ENCODE measurements at regions not wholly inside any gene's neighbourhood (a gene's known extent, or its start where the extent isn't known, plus 50 kb on each side); places are given as distances from the start of the nearest gene placed in this dataset.
A peak's percentile ranks its signal among the peaks of the same experiment; 100 is the strongest.

GRCh38 chr9:107874591-107875369 is 385.2 kb upstream of the KLF4 start:
- no peak for DNase-seq (ENCODE audit: low spot score)

- DNase-seq (ENCODE audit: low spot score), result no peak
Observed at GRCh38 chr9:107874137-107874536, 384.6 kb upstream of the KLF4 start.

- no peak for DNase-seq (ENCODE audit: low spot score)
Observed at GRCh38 chr9:107872457-107873192, 383.1 kb upstream of the KLF4 start.

- DNase-seq (ENCODE audit: low spot score), result no peak
Observed at GRCh38 chr9:107870927-107871680, 381.5 kb upstream of the KLF4 start.

GRCh38 chr9:107870221-107870620 is 380.7 kb upstream of the KLF4 start:
- no peak for DNase-seq (ENCODE audit: low spot score)

- no peak for DNase-seq (ENCODE audit: low spot score)
Observed at GRCh38 chr9:107869111-107869510, 379.5 kb upstream of the KLF4 start.

GRCh38 chr9:107868186-107868585 is 378.6 kb upstream of the KLF4 start:
- no peak for DNase-seq (ENCODE audit: low spot score)

GRCh38 chr9:107867738-107868137 is 378.2 kb upstream of the KLF4 start:
- no peak for DNase-seq (ENCODE audit: low spot score)

- no peak for DNase-seq (ENCODE audit: low spot score)
Observed at GRCh38 chr9:107866711-107867311, 377.2 kb upstream of the KLF4 start.

GRCh38 chr9:107863396-107863795 is 373.8 kb upstream of the KLF4 start:
- DNase-seq (ENCODE audit: low spot score), result no peak

GRCh38 chr9:107862881-107863280 is 373.3 kb upstream of the KLF4 start:
- DNase-seq (ENCODE audit: low spot score), result no peak

- no peak for DNase-seq (ENCODE audit: low spot score)
Observed at GRCh38 chr9:107862323-107862722, 372.8 kb upstream of the KLF4 start.

GRCh38 chr9:107861075-107861474 is 371.5 kb upstream of the KLF4 start:
- no peak for DNase-seq (ENCODE audit: low spot score)

- DNase-seq (ENCODE audit: low spot score), result no peak
Observed at GRCh38 chr9:107858260-107858659, 368.7 kb upstream of the KLF4 start.

GRCh38 chr9:107856633-107857032 is 367.1 kb upstream of the KLF4 start:
- peak; percentile 42 for DNase-seq (ENCODE audit: low spot score)

- no peak for DNase-seq (ENCODE audit: low spot score)
Observed at GRCh38 chr9:107855164-107855563, 365.6 kb upstream of the KLF4 start.

- no peak for DNase-seq (ENCODE audit: low spot score)
Observed at GRCh38 chr9:107853461-107853860, 363.9 kb upstream of the KLF4 start.

- no peak for DNase-seq (ENCODE audit: low spot score)
Observed at GRCh38 chr9:107852891-107853290, 363.3 kb upstream of the KLF4 start.

- no peak for DNase-seq (ENCODE audit: low spot score)
Observed at GRCh38 chr9:107850653-107851052, 361.1 kb upstream of the KLF4 start.

GRCh38 chr9:107847978-107848964 is 358.7 kb upstream of the KLF4 start:
- no peak for DNase-seq (ENCODE audit: low spot score)

GRCh38 chr9:107842530-107842929 is 353.0 kb upstream of the KLF4 start:
- DNase-seq (ENCODE audit: low spot score), result no peak

All from H4 (cell line).